Activated B cell treated with CpG ODN at 0.5 μM for 24 hours (primary cell): ENCODE measurements at regions not wholly inside any gene's neighbourhood (a gene's known extent, or its start where the extent isn't known, plus 50 kb on each side); places are given as distances from the start of the nearest gene placed in this dataset.

Source experiments
- ATAC-seq: fragments of 200-7000 bp; cut with Tn5 transposase; one replicate; pipeline ENCODE4 v1.10.0; 2021; ENCODE audit warnings: low read depth, mild to moderate bottlenecking, moderate library complexity
- CTCF ChIA-PET: fragments of 350-600 bp; sonication (Branson Sonifier 250); formaldehyde crosslinking; loops from one replicate; lab custom pipeline; 2021; ENCODE audit warnings: antibody characterized with exemption; lab: Charles Lee
- POLR2A ChIA-PET: fragments of 350-600 bp; sonication (Branson Sonifier 250); formaldehyde crosslinking; loops from one replicate; lab custom pipeline; 2021; ENCODE audit warnings: antibody characterized with exemption; lab: Charles Lee
- DNase-seq: peaks from one replicate; pipeline ENCODE4 v3.0.0; 2022
- H3K27ac Mint-ChIP-seq: one replicate; pipeline ENCODE4 v1.8.0; 2020; ENCODE audit warnings: mixed read lengths
- H3K27me3 Mint-ChIP-seq: one replicate; pipeline ENCODE4 v1.8.0; 2021; ENCODE audit warnings: mixed read lengths
- H3K36me3 Mint-ChIP-seq: one replicate; pipeline ENCODE4 v1.8.0; 2021; ENCODE audit warnings: low read depth, mixed read lengths
- H3K4me1 Mint-ChIP-seq: one replicate; pipeline ENCODE4 v1.8.0; 2021; ENCODE audit warnings: mixed read lengths
- H3K4me3 Mint-ChIP-seq: one replicate; pipeline ENCODE4 v1.8.0; 2020; ENCODE audit warnings: mild to moderate bottlenecking, mixed read lengths
- H3K9me3 Mint-ChIP-seq: one replicate; pipeline ENCODE4 v1.8.0; 2020; ENCODE audit warnings: mixed read lengths
- intact Hi-C: fragments of 100-400 bp; cut with micrococcal nuclease; formaldehyde crosslinking; loops from one replicate; pipeline ENCODE4 v1.15.1; 2024
- TF ChIP-seq, protein P1 (sequence below): fragments of 200-600 bp; IDR thresholded peaks from one replicate; pipeline ENCODE4 v1.8.0; 2022; ENCODE audit warnings: antibody characterized with exemption, mild to moderate bottlenecking

DNA sequence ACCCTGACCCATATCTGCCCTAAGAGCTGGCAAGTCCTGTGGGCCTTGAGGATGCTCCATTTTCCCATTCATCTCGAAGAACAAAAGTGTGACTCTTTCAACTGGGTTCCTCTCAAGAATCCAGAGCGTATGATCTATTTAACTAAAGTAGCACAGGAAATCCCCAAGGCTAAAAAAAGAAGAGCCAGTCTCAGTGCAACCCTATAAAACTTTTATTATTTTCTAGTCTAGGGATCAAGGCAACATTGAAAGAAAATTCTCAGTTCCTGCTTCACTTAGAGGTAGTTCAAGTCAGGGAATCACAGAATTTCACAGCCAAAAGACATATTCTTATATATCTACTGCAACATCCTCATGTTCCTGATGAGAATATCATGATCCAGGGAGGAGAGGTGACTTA is 51.6 kb upstream of the GRM7 start:
- TF ChIP-seq, protein P1, sequence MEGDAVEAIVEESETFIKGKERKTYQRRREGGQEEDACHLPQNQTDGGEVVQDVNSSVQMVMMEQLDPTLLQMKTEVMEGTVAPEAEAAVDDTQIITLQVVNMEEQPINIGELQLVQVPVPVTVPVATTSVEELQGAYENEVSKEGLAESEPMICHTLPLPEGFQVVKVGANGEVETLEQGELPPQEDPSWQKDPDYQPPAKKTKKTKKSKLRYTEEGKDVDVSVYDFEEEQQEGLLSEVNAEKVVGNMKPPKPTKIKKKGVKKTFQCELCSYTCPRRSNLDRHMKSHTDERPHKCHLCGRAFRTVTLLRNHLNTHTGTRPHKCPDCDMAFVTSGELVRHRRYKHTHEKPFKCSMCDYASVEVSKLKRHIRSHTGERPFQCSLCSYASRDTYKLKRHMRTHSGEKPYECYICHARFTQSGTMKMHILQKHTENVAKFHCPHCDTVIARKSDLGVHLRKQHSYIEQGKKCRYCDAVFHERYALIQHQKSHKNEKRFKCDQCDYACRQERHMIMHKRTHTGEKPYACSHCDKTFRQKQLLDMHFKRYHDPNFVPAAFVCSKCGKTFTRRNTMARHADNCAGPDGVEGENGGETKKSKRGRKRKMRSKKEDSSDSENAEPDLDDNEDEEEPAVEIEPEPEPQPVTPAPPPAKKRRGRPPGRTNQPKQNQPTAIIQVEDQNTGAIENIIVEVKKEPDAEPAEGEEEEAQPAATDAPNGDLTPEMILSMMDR, result no peak
- no peak overlapping the region for H3K27ac Mint-ChIP-seq
- H3K9me3 Mint-ChIP-seq, result no peaks in the 10 kb centered on the region
- no peaks in the 10 kb centered on the region for H3K4me1 Mint-ChIP-seq
- H3K36me3 Mint-ChIP-seq, result no peaks in the 10 kb centered on the region
- ChIA-PET POLR2A (no interaction called here), CTCF (no interaction called here)
- ATAC-seq (no peak), DNase-seq (no peak)
- no peak overlapping the region for H3K4me3 Mint-ChIP-seq
- no peaks in the 10 kb centered on the region for H3K27me3 Mint-ChIP-seq
- intact Hi-C loops, result no loop called here
